MCF 10A (cell line): ENCODE measurements at regions not wholly inside any gene's neighbourhood (a gene's known extent, or its start where the extent isn't known, plus 50 kb on each side); places are given as distances from the start of the nearest gene placed in this dataset.
A peak's percentile ranks its signal among the peaks of the same experiment; 100 is the strongest.

Experiments used
- BruUV-seq: library from RNA; stranded (reverse); fragments of 400-500 nt; replicated peaks from 2 replicates; lab custom pipeline; 2021; lab: Mats Ljungman, UMichigan
- CTCF ChIA-PET: fragments of 300-600 bp; sonication (Branson Sonifier 250); formaldehyde crosslinking; extraction: SDS; loops from one replicate; lab custom pipeline; 2021; ENCODE audit warnings: antibody characterized with exemption, inconsistent platforms; lab: Yijun Ruan, JAX
- POLR2A ChIA-PET: fragments of 300-600, 350-650 bp; sonication (Branson Sonifier 250); formaldehyde crosslinking; extraction: SDS; loops from one replicate; lab custom pipeline; 2020; ENCODE audit warnings: antibody characterized with exemption, inconsistent platforms; lab: Yijun Ruan, JAX
- DNase-seq: peaks from one replicate; pipeline ENCODE4 v3.0.0-alpha.2; 2018; ENCODE audit not compliant: unreplicated experiment
- H3K27ac Mint-ChIP-seq: one replicate; pipeline ENCODE4 v1.8.0; 2022; ENCODE audit warnings: mild to moderate bottlenecking, low read depth, mixed read lengths; ENCODE audit not compliant: unreplicated experiment
- H3K27me3 Mint-ChIP-seq: one replicate; pipeline ENCODE4 v1.8.0; 2022; ENCODE audit warnings: mixed read lengths; ENCODE audit not compliant: insufficient read depth, unreplicated experiment
- H3K36me3 Mint-ChIP-seq: one replicate; pipeline ENCODE4 v1.8.0; 2022; ENCODE audit warnings: mild to moderate bottlenecking, moderate library complexity, mixed read lengths; ENCODE audit not compliant: insufficient read depth, unreplicated experiment
- H3K4me1 Mint-ChIP-seq: one replicate; pipeline ENCODE4 v1.8.0; 2022; ENCODE audit warnings: mixed read lengths; ENCODE audit not compliant: insufficient read depth, unreplicated experiment
- H3K4me3 Mint-ChIP-seq: one replicate; pipeline ENCODE4 v1.8.0; 2022; ENCODE audit warnings: mild to moderate bottlenecking, moderate library complexity, mixed read lengths; ENCODE audit not compliant: unreplicated experiment
- H3K9me3 Mint-ChIP-seq: one replicate; pipeline ENCODE4 v1.8.0; 2022; ENCODE audit warnings: mixed read lengths; ENCODE audit not compliant: unreplicated experiment
- intact Hi-C: fragments of 100-400 bp; cut with micrococcal nuclease; formaldehyde crosslinking; loops from 2 replicates; pipeline ENCODE4 v1.14.1; 2022
- TF ChIP-seq, protein P1 (sequence below): fragments of 200-600 bp; IDR thresholded peaks from one replicate; pipeline ENCODE4 v1.8.0; 2022; ENCODE audit warnings: antibody characterized with exemption, mild to moderate bottlenecking; ENCODE audit not compliant: unreplicated experiment

DNA sequence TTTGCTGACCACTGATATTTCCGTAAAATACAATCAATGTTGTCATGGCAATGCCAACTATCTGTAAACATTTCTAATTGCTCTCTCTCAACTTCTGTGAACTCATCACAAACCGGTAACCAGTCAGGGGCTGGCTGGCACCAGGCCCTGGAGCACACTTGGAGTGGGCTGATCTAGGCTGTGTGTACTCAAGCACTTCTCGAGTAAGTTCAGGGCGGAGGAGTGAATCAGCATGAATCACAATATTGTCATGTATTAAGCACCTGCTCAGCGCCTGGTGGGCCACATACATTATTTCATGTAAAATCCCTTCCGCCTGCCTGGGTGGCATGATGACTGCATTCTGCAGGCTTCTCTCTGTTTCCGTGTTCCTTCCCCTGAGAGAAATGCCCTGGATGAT is 212.4 kb downstream of the FOXD2 start:
- intact Hi-C loops = no loop called here
- BruUV-seq = no TSS peak
- no peaks in the 10 kb centered on the region for H3K27me3 Mint-ChIP-seq
- ChIA-PET CTCF (interaction anchor here (0.9 to 1.4 kb wide), 2 partner anchors 59 to 60 kb away, joined by 3 to 5 read pairs; no protein-coding TSS in a partner anchor), POLR2A (no interaction called here)
- peak overlapping the region; percentile 7 for H3K27ac Mint-ChIP-seq
- peaks cover 17% of the 10 kb centered on the region for H3K4me1 Mint-ChIP-seq
- no peak overlapping the region for H3K4me3 Mint-ChIP-seq
- TF ChIP-seq, protein P1, sequence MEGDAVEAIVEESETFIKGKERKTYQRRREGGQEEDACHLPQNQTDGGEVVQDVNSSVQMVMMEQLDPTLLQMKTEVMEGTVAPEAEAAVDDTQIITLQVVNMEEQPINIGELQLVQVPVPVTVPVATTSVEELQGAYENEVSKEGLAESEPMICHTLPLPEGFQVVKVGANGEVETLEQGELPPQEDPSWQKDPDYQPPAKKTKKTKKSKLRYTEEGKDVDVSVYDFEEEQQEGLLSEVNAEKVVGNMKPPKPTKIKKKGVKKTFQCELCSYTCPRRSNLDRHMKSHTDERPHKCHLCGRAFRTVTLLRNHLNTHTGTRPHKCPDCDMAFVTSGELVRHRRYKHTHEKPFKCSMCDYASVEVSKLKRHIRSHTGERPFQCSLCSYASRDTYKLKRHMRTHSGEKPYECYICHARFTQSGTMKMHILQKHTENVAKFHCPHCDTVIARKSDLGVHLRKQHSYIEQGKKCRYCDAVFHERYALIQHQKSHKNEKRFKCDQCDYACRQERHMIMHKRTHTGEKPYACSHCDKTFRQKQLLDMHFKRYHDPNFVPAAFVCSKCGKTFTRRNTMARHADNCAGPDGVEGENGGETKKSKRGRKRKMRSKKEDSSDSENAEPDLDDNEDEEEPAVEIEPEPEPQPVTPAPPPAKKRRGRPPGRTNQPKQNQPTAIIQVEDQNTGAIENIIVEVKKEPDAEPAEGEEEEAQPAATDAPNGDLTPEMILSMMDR = no peak
- no peaks in the 10 kb centered on the region for H3K9me3 Mint-ChIP-seq
- H3K36me3 Mint-ChIP-seq = no peaks in the 10 kb centered on the region
- peak; percentile 89 for DNase-seq

GRCh38 chr1:47650611-47651010 is 212.8 kb downstream of the FOXD2 start:
- Mint-ChIP-seq H3K27me3 (no peaks in the 10 kb centered on the region), H3K4me1 (peaks cover 17% of the 10 kb centered on the region), H3K4me3 (no peak overlapping the region), H3K27ac (peak overlapping the region; percentile 7), H3K36me3 (no peaks in the 10 kb centered on the region), H3K9me3 (no peaks in the 10 kb centered on the region)
- POLR2A ChIA-PET = no interaction called here
- intact Hi-C loops = no loop called here
- TF ChIP-seq, protein P1 = no peak
- no TSS peak for BruUV-seq
- no peak for DNase-seq
- CTCF ChIA-PET = interaction anchor here (1.4 kb wide), 1 partner anchor 60 kb away, joined by 5 read pairs; no protein-coding TSS in a partner anchor

DNA sequence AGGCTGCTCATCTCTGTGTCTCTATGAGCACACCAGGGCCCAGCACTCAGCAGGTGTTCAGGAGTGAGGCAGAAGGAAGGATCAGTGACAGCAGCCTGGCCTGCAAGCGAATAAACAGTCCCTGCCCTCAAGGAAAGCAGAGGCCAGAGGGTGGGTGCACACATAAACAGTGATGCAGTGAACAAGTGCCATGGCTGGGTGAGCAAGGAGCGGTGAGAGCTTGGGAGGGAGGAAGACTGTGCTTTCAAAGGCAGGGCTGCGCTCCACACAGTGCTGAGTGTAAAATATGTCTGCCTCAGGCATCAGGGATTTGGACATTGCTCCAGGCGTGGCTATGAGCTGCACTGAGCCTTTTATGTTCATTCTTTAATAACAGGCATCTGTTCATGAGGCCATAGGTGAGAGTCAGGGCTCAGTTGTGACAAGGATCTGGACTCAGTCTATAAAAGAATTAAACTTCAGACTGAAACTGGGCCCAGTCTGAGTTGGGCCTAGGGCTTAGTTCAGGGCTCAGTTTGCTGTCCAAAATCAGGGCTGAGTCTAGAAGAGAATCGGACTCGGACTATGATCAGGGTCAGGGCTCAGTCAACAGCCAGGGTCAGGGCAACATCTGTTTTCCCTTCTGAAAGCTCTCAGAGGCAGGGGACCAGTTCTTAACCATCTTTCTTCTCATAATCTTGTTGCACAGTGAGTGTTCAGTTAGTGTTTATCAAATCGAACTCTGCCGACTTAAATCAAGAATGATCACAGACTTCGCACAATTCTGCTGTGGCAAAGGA is 213.7 kb downstream of the FOXD2 start:
- CTCF ChIA-PET = interaction anchor here (0.5 to 1.4 kb wide), 3 partner anchors 59 to 252 kb away, joined by 3 to 5 read pairs (median 3); no protein-coding TSS in a partner anchor
- Mint-ChIP-seq H3K27me3 (no peaks in the 10 kb centered on the region), H3K36me3 (no peaks in the 10 kb centered on the region), H3K27ac (no peak overlapping the region), H3K4me1 (peaks cover 17% of the 10 kb centered on the region), H3K4me3 (no peak overlapping the region), H3K9me3 (no peaks in the 10 kb centered on the region)
- DNase-seq = no peak
- TF ChIP-seq, protein P1 = no peak
- POLR2A ChIA-PET = no interaction called here
- intact Hi-C loops = no loop called here
- no TSS peak for BruUV-seq

GRCh38 chr1:47655521-47656300 is 217.9 kb downstream of the FOXD2 start:
- Mint-ChIP-seq H3K9me3 (no peaks in the 10 kb centered on the region), H3K27me3 (no peaks in the 10 kb centered on the region), H3K27ac (no peak overlapping the region), H3K36me3 (no peaks in the 10 kb centered on the region), H3K4me1 (peaks cover 9% of the 10 kb centered on the region), H3K4me3 (no peak overlapping the region)
- DNase-seq = no peak
- TF ChIP-seq, protein P1 = no peak
- no TSS peak for BruUV-seq
- intact Hi-C loops = no loop called here
- ChIA-PET CTCF (interaction anchor here (0.6 to 1.1 kb wide), 3 partner anchors 23 to 206 kb away, joined by 3 to 4 read pairs (median 4); no protein-coding TSS in a partner anchor), POLR2A (interaction anchor here (0.7 kb wide), 1 partner anchor 278 kb away, joined by 3 read pairs; no protein-coding TSS in a partner anchor)
